CMK (cell line): ENCODE measurements at regions not wholly inside any gene's neighbourhood (a gene's known extent, or its start where the extent isn't known, plus 50 kb on each side); places are given as distances from the start of the nearest gene placed in this dataset.

ENCODE experiments used
- DNase-seq: peaks from one replicate; pipeline ENCODE4 v3.0.0-alpha.2; 2010; ENCODE audit warnings: low read depth

DNA sequence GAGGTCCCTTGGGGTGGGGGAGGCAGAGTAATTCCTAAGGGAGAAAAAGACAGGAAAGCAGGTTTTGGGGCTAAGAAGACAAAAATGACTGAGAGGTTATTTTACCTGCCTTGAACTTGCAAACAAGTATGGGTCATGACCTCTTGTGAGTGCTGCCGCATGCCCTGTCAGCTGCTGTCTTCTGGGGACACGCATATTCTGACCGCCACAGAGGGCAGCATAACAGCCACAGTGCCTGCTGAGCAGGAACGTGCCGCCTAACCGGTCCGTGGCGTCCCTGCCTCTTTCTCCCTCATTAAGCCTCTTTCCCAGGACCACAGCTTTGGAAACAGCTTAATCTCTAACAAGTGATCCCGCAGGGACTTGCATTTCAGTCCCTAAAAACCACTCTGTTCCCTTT lies 51.3 kb upstream of the KCNA1 start:
- no peak for DNase-seq

DNA sequence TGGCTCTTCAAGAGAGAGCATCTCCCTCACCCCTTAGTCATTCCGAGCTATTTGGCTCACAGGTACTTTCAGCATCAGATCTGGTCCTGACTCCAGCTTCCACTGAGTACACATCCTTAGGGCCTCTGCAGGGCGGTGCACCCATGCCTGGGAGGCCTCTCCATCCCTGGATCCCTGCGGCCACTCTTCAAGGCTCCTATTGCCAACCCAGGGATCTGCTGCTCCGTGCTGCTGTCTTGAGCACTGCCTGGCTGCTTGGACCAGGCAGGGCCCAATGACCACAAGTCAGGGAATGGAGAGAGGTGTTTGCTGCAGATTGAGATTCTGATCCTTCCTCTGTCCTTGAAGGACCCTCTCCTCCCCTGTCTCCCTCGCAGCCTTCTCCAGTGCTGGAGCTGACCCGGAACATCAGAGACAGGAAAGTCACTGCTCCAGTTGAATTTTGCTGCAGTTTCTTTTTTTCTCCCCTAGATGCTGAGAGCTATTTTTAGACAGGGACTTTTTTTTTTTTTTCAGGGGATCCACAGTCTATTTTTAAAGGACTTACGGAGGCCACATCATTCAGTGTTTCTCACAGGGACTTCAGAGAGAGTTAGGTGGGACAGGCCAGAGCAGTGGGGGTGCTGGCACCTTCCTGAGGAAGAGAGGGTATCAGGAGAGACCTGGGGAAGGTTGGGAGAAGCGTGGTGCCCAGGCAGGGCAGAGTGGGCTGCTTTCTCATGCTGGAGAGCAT lies 50.1 kb upstream of the KCNA1 start:
- DNase-seq, result no peak
